Neural cell (in vitro differentiated cells): ENCODE measurements at regions not wholly inside any gene's neighbourhood (a gene's known extent, or its start where the extent isn't known, plus 50 kb on each side); places are given as distances from the start of the nearest gene placed in this dataset.

Experiments
- EP300 ChIP-seq: fragments of 450-650 bp; conservative IDR thresholded peaks from 2 replicates; pipeline ENCODE4 v1.6.1; 2014; ENCODE audit warnings: antibody characterized with exemption, mild to moderate bottlenecking, moderate library complexity; ENCODE audit not compliant: poor library complexity, severe bottlenecking
- EZH2 ChIP-seq: fragments of 200-600, 300-800 bp; shearing (Covaris generic), sonication (generic); IDR thresholded peaks from 2 replicates; pipeline ENCODE4 v1.6.1; 2014; ENCODE audit warnings: antibody characterized with exemption, low read length, borderline replicate concordance, mild to moderate bottlenecking; ENCODE audit not compliant: insufficient read depth, poor library complexity, severe bottlenecking
- MXI1 ChIP-seq: fragments of 450-650 bp; conservative IDR thresholded peaks from 2 replicates; pipeline ENCODE4 v1.6.1; 2014; ENCODE audit warnings: antibody characterized with exemption, mild to moderate bottlenecking; ENCODE audit not compliant: poor library complexity, severe bottlenecking
- POLR2AphosphoS5 ChIP-seq: IDR thresholded peaks from 2 replicates; pipeline ENCODE4 v1.6.1; 2012
- TAF1 ChIP-seq: IDR thresholded peaks from 2 replicates; pipeline ENCODE4 v1.6.1; 2012; ENCODE audit warnings: low read depth
- TF ChIP-seq, protein P1 (sequence below): IDR thresholded peaks from 2 replicates; pipeline ENCODE4 v1.6.1; 2012; ENCODE audit warnings: borderline replicate concordance
- TF ChIP-seq, protein P2 (sequence below): fragments of 450-650 bp; IDR thresholded peaks from 2 replicates; pipeline ENCODE4 v1.5.1; 2014; ENCODE audit warnings: antibody characterized with exemption, mild to moderate bottlenecking, moderate library complexity; ENCODE audit not compliant: poor library complexity, severe bottlenecking

DNA sequence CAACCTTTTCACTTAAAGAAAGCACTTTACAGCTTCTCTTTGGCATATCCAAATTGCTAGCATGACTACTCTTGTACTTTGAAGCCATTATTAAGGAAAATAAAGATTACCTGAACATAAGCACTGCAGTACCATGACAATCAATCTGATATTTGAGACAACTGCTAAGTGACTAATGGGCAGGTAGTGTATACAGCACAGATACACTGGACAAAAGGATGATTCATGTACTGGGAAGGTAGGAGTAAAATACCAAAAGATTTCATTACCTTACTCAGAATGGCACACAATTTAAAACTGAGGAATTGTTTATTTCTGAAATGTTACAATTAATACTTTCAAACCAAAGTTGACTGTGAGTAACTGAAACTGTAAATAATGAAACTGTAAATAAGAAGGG lies 1054.3 kb upstream of the TENM4 start:
- TF ChIP-seq, protein P1, sequence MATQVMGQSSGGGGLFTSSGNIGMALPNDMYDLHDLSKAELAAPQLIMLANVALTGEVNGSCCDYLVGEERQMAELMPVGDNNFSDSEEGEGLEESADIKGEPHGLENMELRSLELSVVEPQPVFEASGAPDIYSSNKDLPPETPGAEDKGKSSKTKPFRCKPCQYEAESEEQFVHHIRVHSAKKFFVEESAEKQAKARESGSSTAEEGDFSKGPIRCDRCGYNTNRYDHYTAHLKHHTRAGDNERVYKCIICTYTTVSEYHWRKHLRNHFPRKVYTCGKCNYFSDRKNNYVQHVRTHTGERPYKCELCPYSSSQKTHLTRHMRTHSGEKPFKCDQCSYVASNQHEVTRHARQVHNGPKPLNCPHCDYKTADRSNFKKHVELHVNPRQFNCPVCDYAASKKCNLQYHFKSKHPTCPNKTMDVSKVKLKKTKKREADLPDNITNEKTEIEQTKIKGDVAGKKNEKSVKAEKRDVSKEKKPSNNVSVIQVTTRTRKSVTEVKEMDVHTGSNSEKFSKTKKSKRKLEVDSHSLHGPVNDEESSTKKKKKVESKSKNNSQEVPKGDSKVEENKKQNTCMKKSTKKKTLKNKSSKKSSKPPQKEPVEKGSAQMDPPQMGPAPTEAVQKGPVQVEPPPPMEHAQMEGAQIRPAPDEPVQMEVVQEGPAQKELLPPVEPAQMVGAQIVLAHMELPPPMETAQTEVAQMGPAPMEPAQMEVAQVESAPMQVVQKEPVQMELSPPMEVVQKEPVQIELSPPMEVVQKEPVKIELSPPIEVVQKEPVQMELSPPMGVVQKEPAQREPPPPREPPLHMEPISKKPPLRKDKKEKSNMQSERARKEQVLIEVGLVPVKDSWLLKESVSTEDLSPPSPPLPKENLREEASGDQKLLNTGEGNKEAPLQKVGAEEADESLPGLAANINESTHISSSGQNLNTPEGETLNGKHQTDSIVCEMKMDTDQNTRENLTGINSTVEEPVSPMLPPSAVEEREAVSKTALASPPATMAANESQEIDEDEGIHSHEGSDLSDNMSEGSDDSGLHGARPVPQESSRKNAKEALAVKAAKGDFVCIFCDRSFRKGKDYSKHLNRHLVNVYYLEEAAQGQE: no peak
- TF ChIP-seq, protein P2, sequence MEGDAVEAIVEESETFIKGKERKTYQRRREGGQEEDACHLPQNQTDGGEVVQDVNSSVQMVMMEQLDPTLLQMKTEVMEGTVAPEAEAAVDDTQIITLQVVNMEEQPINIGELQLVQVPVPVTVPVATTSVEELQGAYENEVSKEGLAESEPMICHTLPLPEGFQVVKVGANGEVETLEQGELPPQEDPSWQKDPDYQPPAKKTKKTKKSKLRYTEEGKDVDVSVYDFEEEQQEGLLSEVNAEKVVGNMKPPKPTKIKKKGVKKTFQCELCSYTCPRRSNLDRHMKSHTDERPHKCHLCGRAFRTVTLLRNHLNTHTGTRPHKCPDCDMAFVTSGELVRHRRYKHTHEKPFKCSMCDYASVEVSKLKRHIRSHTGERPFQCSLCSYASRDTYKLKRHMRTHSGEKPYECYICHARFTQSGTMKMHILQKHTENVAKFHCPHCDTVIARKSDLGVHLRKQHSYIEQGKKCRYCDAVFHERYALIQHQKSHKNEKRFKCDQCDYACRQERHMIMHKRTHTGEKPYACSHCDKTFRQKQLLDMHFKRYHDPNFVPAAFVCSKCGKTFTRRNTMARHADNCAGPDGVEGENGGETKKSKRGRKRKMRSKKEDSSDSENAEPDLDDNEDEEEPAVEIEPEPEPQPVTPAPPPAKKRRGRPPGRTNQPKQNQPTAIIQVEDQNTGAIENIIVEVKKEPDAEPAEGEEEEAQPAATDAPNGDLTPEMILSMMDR: no peak
- no peak for TF ChIP-seq EZH2
- TF ChIP-seq TAF1: no peak
- TF ChIP-seq EP300: no peak
- no peak for TF ChIP-seq MXI1
- TF ChIP-seq POLR2AphosphoS5: no peak
